ENCODE measurements at regions not wholly inside any gene's neighbourhood (a gene's known extent, or its start where the extent isn't known, plus 50 kb on each side); places are given as distances from the start of the nearest gene placed in this dataset.

GRCh38 chr5:2657151-2657550 lies 94.3 kb downstream of the IRX2 start:
- Histone ChIP-seq H3K27ac (ENCODE audit: low read depth, low read length) (no peak overlapping the region), H3K36me3 (ENCODE audit: insufficient read depth, low read length) (no peaks in the 10 kb centered on the region), H3K4me1 (ENCODE audit: insufficient read depth, low read length) (no peaks in the 10 kb centered on the region), H3K9ac (ENCODE audit: low read length) (no peak overlapping the region), H3K9me3 (ENCODE audit: low read length) (no peaks in the 10 kb centered on the region), H3K4me3 (ENCODE audit: low read depth in 1 of 2, low read length in 2 of 2) (no peak overlapping the region), H3K27me3 (ENCODE audit: control insufficient read depth in 1 of 2, insufficient read depth in 2 of 2, low read length in 2 of 2) (peaks cover 0 to 11% of the 10 kb centered on the region in 2 donors)

DNA sequence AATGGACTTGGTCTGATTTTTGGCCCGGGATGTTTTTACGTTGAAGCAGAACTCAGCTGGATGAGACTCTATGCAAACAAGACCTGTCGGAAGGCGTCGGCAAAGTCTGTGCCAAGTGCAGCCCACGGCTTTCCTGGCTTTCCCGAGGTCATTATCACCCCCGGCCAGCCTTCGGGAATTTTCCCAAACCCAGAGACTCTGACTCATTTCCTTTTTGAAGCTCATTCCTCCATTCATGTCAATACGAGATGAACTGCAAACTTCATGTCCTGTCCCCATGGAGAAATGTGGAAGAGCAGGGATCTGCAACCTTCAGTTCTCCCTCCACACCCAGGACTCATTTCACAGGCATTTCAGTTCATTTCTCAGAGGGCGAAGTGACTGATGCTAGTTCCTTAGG lies 95.3 kb downstream of the IRX2 start:
- no peaks in the 10 kb centered on the region for H3K9me3 ChIP-seq (ENCODE audit: low read length)

GRCh38 chr5:2653991-2654390 lies 97.5 kb downstream of the IRX2 start:
- Histone ChIP-seq H3K9ac (ENCODE audit: low read length) (no peak overlapping the region), H3K27me3 (ENCODE audit: control insufficient read depth in 1 of 2, insufficient read depth in 2 of 2, low read length in 2 of 2) (peaks cover 0 to 11% of the 10 kb centered on the region in 2 donors), H3K4me3 (ENCODE audit: low read depth in 1 of 2, low read length in 2 of 2) (no peak overlapping the region), H3K27ac (ENCODE audit: low read depth, low read length) (no peak overlapping the region), H3K9me3 (ENCODE audit: low read length) (no peaks in the 10 kb centered on the region), H3K36me3 (ENCODE audit: insufficient read depth, low read length) (no peaks in the 10 kb centered on the region), H3K4me1 (ENCODE audit: insufficient read depth, low read length) (no peaks in the 10 kb centered on the region)

More for the DNA sequence above, 95.3 kb downstream of the IRX2 start:
- Histone ChIP-seq H3K9ac (ENCODE audit: low read length) (no peak overlapping the region), H3K27me3 (ENCODE audit: control insufficient read depth in 1 of 2, insufficient read depth in 2 of 2, low read length in 2 of 2) (peaks cover 0 to 11% of the 10 kb centered on the region in 2 donors), H3K27ac (ENCODE audit: low read depth, low read length) (no peak overlapping the region), H3K4me1 (ENCODE audit: insufficient read depth, low read length) (no peaks in the 10 kb centered on the region), H3K4me3 (ENCODE audit: low read depth in 1 of 2, low read length in 2 of 2) (no peak overlapping the region), H3K36me3 (ENCODE audit: insufficient read depth, low read length) (no peaks in the 10 kb centered on the region)

DNA sequence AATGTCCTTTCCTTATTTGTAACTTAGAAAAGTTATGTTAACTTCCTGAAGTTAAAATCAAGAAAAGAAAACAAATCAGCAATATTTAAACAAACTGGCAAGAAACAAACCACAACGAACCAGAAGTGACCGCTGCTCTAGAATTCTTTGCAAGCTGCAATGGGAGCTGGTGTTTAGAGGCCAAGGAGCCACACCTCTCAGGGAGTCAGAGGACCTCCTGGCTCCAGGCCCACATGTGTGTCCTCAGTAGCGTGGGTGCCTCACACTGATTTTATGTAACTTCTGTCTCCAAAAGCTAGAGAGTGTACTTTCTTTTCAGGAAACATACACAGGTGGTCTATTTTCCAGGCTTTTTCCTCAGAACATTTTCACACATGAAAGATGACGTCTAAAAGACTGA lies 100.4 kb downstream of the IRX2 start:
- Histone ChIP-seq H3K4me3 (ENCODE audit: low read depth in 1 of 2, low read length in 2 of 2) (no peak overlapping the region), H3K4me1 (ENCODE audit: insufficient read depth, low read length) (no peaks in the 10 kb centered on the region), H3K9me3 (ENCODE audit: low read length) (no peaks in the 10 kb centered on the region), H3K36me3 (ENCODE audit: insufficient read depth, low read length) (no peaks in the 10 kb centered on the region), H3K9ac (ENCODE audit: low read length) (no peak overlapping the region), H3K27ac (ENCODE audit: low read depth, low read length) (no peak overlapping the region), H3K27me3 (ENCODE audit: control insufficient read depth in 1 of 2, insufficient read depth in 2 of 2, low read length in 2 of 2) (no peaks in the 10 kb centered on the region)

GRCh38 chr5:2642684-2643345 lies 108.7 kb downstream of the IRX2 start:
- H3K9me3 ChIP-seq (ENCODE audit: low read length): no peaks in the 10 kb centered on the region
- H3K27ac ChIP-seq (ENCODE audit: low read depth, low read length): no peak overlapping the region
- no peaks in the 10 kb centered on the region for H3K4me1 ChIP-seq (ENCODE audit: insufficient read depth, low read length)
- H3K27me3 ChIP-seq (ENCODE audit: control insufficient read depth in 1 of 2, insufficient read depth in 2 of 2, low read length in 2 of 2): peaks cover 0 to 4% of the 10 kb centered on the region in 2 donors
- H3K9ac ChIP-seq (ENCODE audit: low read length): no peak overlapping the region
- no peak overlapping the region for H3K4me3 ChIP-seq (ENCODE audit: low read depth in 1 of 2, low read length in 2 of 2)
- H3K36me3 ChIP-seq (ENCODE audit: insufficient read depth, low read length): no peaks in the 10 kb centered on the region

DNA sequence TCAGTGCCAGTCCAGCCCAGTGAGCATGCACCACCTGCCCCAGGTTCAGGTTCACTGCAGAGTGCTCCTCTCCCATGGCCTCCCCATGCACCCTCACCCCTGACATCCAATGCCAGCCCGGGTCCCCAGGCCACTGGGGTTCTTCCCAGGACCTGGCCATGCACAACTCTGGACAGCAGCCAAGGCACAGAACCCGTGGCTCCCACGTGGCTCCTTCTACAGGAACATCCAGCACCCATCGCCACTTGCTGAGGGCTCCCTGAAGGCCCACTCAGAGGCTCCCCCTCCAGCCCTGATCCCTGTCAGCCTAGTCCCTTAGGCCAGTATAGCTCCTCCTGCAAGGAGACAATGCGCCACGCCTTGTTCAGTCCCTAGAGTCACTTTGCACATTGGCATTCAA lies 110.8 kb downstream of the IRX2 start:
- Histone ChIP-seq H3K27me3 (ENCODE audit: control insufficient read depth in 1 of 2, insufficient read depth in 2 of 2, low read length in 2 of 2) (peaks cover 0 to 4% of the 10 kb centered on the region in 2 donors), H3K9ac (ENCODE audit: low read length) (no peak overlapping the region), H3K36me3 (ENCODE audit: insufficient read depth, low read length) (no peaks in the 10 kb centered on the region), H3K27ac (ENCODE audit: low read depth, low read length) (no peak overlapping the region), H3K4me3 (ENCODE audit: low read depth in 1 of 2, low read length in 2 of 2) (no peak overlapping the region), H3K9me3 (ENCODE audit: low read length) (no peaks in the 10 kb centered on the region), H3K4me1 (ENCODE audit: insufficient read depth, low read length) (no peaks in the 10 kb centered on the region)

DNA sequence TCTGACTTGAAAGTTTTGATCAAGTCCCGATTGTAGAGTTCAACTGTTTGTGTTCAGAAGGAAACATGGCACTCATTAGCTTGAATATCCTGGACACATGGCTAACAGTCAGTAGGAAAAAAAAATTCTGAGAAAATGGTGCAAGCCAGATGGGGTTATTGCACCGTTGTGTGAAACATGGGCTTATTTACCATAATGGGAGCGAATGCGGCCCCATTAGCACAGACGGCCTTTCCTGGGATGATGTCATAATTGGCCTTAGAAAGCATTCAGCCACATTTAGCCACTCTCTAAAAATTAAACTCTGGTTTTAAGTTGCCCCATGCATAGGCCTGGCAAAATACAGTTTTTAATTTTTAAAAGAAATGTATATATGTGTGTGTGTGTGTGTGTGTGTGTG lies 112.1 kb downstream of the IRX2 start:
- Histone ChIP-seq H3K4me1 (ENCODE audit: insufficient read depth, low read length) (no peaks in the 10 kb centered on the region), H3K4me3 (ENCODE audit: low read depth in 1 of 2, low read length in 2 of 2) (no peak overlapping the region), H3K9me3 (ENCODE audit: low read length) (no peaks in the 10 kb centered on the region), H3K27me3 (ENCODE audit: control insufficient read depth in 1 of 2, insufficient read depth in 2 of 2, low read length in 2 of 2) (peaks cover 0 to 4% of the 10 kb centered on the region in 2 donors), H3K9ac (ENCODE audit: low read length) (no peak overlapping the region), H3K36me3 (ENCODE audit: insufficient read depth, low read length) (no peaks in the 10 kb centered on the region), H3K27ac (ENCODE audit: low read depth, low read length) (no peak overlapping the region)

DNA sequence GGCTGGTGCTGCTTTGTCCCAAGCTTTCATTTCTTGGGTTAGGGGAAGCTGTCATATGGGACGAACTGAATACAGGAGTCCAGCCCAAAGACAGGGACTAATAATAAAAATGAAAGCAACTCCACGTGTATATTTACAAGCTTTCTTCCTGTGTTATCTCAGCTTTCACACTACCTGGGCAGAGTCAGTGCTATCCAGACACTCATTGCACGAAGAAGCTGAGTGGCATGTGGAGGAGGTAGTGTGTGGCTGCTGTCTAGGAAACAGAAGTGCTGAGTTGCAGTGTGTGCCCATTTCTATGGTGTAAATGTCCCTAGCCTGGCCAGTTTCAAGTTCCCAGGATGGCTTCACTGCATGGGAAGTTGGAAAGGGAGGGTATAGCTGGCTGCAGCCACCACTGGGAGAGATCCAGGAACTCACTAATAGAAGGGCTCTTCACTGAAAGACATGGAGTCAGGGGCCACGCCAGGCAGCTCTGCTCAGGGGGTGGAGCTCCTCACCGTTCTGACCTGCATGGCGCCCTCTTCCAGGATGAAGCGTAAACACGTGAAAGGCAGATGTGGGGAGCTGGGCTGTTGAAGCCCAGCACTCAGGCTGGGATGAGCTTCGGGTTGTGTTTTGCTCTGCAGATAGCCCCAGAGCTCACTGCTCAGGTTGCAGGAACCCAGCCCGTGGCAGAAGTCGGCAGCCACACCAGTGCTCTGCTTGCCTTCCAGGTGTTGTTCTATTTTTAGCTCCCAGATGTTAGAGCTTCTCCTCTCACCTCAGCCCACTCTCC lies 116.9 kb downstream of the IRX2 start:
- Histone ChIP-seq H3K27me3 (ENCODE audit: control insufficient read depth in 1 of 2, insufficient read depth in 2 of 2, low read length in 2 of 2) (no peaks in the 10 kb centered on the region), H3K9me3 (ENCODE audit: low read length) (no peaks in the 10 kb centered on the region), H3K27ac (ENCODE audit: low read depth, low read length) (no peak overlapping the region), H3K36me3 (ENCODE audit: insufficient read depth, low read length) (no peaks in the 10 kb centered on the region), H3K9ac (ENCODE audit: low read length) (no peak overlapping the region), H3K4me1 (ENCODE audit: insufficient read depth, low read length) (no peaks in the 10 kb centered on the region), H3K4me3 (ENCODE audit: low read depth in 1 of 2, low read length in 2 of 2) (no peak overlapping the region)

GRCh38 chr5:2633992-2634391 lies 117.5 kb downstream of the IRX2 start:
- no peaks in the 10 kb centered on the region for H3K4me1 ChIP-seq (ENCODE audit: insufficient read depth, low read length)
- H3K9ac ChIP-seq (ENCODE audit: low read length): no peak overlapping the region
- no peaks in the 10 kb centered on the region for H3K36me3 ChIP-seq (ENCODE audit: insufficient read depth, low read length)
- no peaks in the 10 kb centered on the region for H3K9me3 ChIP-seq (ENCODE audit: low read length)
- H3K27me3 ChIP-seq (ENCODE audit: control insufficient read depth in 1 of 2, insufficient read depth in 2 of 2, low read length in 2 of 2): no peaks in the 10 kb centered on the region
- no peak overlapping the region for H3K4me3 ChIP-seq (ENCODE audit: low read depth in 1 of 2, low read length in 2 of 2)
- no peak overlapping the region for H3K27ac ChIP-seq (ENCODE audit: low read depth, low read length)

- Histone ChIP-seq H3K4me1 (ENCODE audit: insufficient read depth, low read length) (no peaks in the 10 kb centered on the region), H3K4me3 (ENCODE audit: low read depth in 1 of 2, low read length in 2 of 2) (no peak overlapping the region), H3K27ac (ENCODE audit: low read depth, low read length) (no peak overlapping the region), H3K27me3 (ENCODE audit: control insufficient read depth in 1 of 2, insufficient read depth in 2 of 2, low read length in 2 of 2) (no peaks in the 10 kb centered on the region), H3K9ac (ENCODE audit: low read length) (no peak overlapping the region), H3K9me3 (ENCODE audit: low read length) (no peaks in the 10 kb centered on the region), H3K36me3 (ENCODE audit: insufficient read depth, low read length) (no peaks in the 10 kb centered on the region)
Observed at GRCh38 chr5:2631758-2632157, 119.7 kb downstream of the IRX2 start.

- H3K36me3 ChIP-seq (ENCODE audit: insufficient read depth, low read length): no peaks in the 10 kb centered on the region
- no peaks in the 10 kb centered on the region for H3K27me3 ChIP-seq (ENCODE audit: control insufficient read depth in 1 of 2, insufficient read depth in 2 of 2, low read length in 2 of 2)
- no peaks in the 10 kb centered on the region for H3K4me1 ChIP-seq (ENCODE audit: insufficient read depth, low read length)
- no peak overlapping the region for H3K27ac ChIP-seq (ENCODE audit: low read depth, low read length)
- no peak overlapping the region for H3K9ac ChIP-seq (ENCODE audit: low read length)
- H3K9me3 ChIP-seq (ENCODE audit: low read length): no peaks in the 10 kb centered on the region
- H3K4me3 ChIP-seq (ENCODE audit: low read depth in 1 of 2, low read length in 2 of 2): no peak overlapping the region
Observed at GRCh38 chr5:2629045-2629444, 122.4 kb downstream of the IRX2 start.

- H3K36me3 ChIP-seq (ENCODE audit: insufficient read depth, low read length): no peaks in the 10 kb centered on the region
- H3K9ac ChIP-seq (ENCODE audit: low read length): no peak overlapping the region
- H3K27ac ChIP-seq (ENCODE audit: low read depth, low read length): no peak overlapping the region
- H3K9me3 ChIP-seq (ENCODE audit: low read length): no peaks in the 10 kb centered on the region
- H3K4me1 ChIP-seq (ENCODE audit: insufficient read depth, low read length): no peaks in the 10 kb centered on the region
- H3K4me3 ChIP-seq (ENCODE audit: low read depth in 1 of 2, low read length in 2 of 2): no peak overlapping the region
- no peaks in the 10 kb centered on the region for H3K27me3 ChIP-seq (ENCODE audit: control insufficient read depth in 1 of 2, insufficient read depth in 2 of 2, low read length in 2 of 2)
Observed at GRCh38 chr5:2627867-2628266, 123.6 kb downstream of the IRX2 start.
